ENCODE measurements at regions not wholly inside any gene's neighbourhood (a gene's known extent, or its start where the extent isn't known, plus 50 kb on each side); places are given as distances from the start of the nearest gene placed in this dataset.

DNA sequence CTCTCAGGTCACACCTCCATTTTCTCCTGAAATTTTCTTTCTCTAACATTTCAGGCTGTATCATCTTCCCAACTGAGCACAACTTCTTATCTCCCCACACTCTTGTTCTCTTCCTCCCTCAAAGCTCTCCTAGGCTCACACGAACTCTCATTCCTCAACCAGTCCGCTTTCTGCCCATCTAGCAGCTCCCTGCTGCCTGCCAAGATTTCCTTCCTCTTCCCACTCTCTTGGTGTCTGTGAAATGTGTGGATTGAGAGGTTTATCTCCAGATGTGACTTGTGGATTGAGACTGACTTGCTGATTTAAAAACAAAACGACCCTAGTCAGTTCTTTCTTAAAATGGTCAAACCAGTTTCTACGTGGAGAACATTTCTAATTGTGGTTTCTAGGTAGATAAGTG is 106.3 kb downstream of the MTNR1B start:
- no peak for DNase-seq (ENCODE audit: low read depth)

GRCh38 chr11:93080146-93080759 is 110.8 kb downstream of the MTNR1B start:
- DNase-seq (ENCODE audit: low read depth): no peak

DNA sequence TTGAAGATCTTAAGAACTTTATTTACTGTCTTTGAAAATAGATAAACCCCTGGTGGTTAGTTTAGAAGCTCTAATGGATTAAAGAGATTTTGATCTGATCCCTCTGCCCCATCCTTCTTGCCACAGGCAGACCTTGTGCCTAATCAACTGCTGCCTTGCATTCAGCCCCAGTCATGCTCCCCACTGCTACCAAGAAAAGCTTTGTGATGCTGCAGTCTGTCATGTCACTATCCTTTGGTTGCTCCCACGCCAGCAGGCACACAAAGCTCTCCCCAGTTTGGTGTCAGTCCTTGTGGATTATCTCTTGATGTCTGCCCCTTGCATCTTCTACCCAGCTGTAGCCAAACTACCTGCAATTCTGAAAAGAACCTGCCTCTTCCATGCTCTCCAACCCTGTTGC is 112.2 kb downstream of the MTNR1B start:
- DNase-seq (ENCODE audit: low read depth): no peak

DNA sequence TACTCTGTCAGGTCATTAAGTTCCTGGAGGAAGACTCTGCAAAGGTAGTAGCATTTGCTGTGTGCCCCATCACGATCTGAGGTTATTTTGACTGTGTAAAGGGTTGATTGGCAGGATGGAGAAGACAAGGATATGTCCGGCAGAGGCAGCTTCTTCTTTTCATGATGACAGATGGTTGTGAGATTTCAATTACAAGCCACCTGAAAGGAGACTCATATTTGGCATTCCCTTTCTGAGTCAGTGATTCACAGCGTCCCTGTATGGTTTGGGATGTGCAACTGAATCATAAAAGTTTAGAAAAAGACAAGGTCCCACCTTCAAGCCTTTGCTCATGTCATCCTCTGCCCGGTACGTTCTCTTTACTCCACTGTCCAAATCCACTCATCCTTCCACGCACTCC is 113.4 kb downstream of the MTNR1B start:
- DNase-seq (ENCODE audit: low read depth): no peak

GRCh38 chr11:93084727-93085505 is 112.9 kb downstream of the SLC36A4 start:
- peak; percentile 52 for DNase-seq (ENCODE audit: low read depth)

GRCh38 chr11:93089474-93090102 is 108.2 kb downstream of the SLC36A4 start:
- DNase-seq (ENCODE audit: low read depth): peak; percentile 74
